GM19035 (cell line): ENCODE measurements at regions not wholly inside any gene's neighbourhood (a gene's known extent, or its start where the extent isn't known, plus 50 kb on each side); places are given as distances from the start of the nearest gene placed in this dataset.

Source experiments
- ATAC-seq: cut with Tn5 transposase; IDR thresholded peaks from one replicate; pipeline ENCODE4 v1.9.1; 2021; ENCODE audit not compliant: unreplicated experiment

- ATAC-seq, result no peak
Measured at GRCh38 chr5:86971034-86971571, 296.6 kb upstream of the RASA1 start.

- ATAC-seq, result no peak
Measured at GRCh38 chr5:86974955-86975354, 292.7 kb upstream of the RASA1 start.

GRCh38 chr5:86977190-86977589 lies 290.5 kb upstream of the RASA1 start:
- no peak for ATAC-seq

- ATAC-seq, result no peak
Measured at GRCh38 chr5:86977808-86978207, 289.9 kb upstream of the RASA1 start.

GRCh38 chr5:86979811-86980411 lies 287.8 kb upstream of the RASA1 start:
- no peak for ATAC-seq

GRCh38 chr5:86981898-86982297 lies 285.8 kb upstream of the RASA1 start:
- no peak for ATAC-seq

- no peak for ATAC-seq
Measured at GRCh38 chr5:86983208-86983607, 284.5 kb upstream of the RASA1 start.

GRCh38 chr5:86986837-86987236 lies 280.8 kb upstream of the RASA1 start:
- no peak for ATAC-seq

GRCh38 chr5:86997516-86997915 lies 270.2 kb upstream of the RASA1 start:
- no peak for ATAC-seq

GRCh38 chr5:86999951-87000350 lies 267.7 kb upstream of the RASA1 start:
- ATAC-seq, result no peak

GRCh38 chr5:87002485-87002884 lies 265.2 kb upstream of the RASA1 start:
- no peak for ATAC-seq

- ATAC-seq, result no peak
Measured at GRCh38 chr5:87004101-87004500, 263.6 kb upstream of the RASA1 start.

GRCh38 chr5:87007737-87008136 lies 259.9 kb upstream of the RASA1 start:
- no peak for ATAC-seq

GRCh38 chr5:87008751-87009560 lies 258.7 kb upstream of the RASA1 start:
- ATAC-seq, result no peak

GRCh38 chr5:87010736-87011135 lies 256.9 kb upstream of the RASA1 start:
- ATAC-seq, result no peak

GRCh38 chr5:87015901-87016300 lies 251.8 kb upstream of the RASA1 start:
- no peak for ATAC-seq

GRCh38 chr5:87020099-87020934 lies 247.4 kb upstream of the RASA1 start:
- peak; percentile 96 for ATAC-seq

GRCh38 chr5:87022415-87022814 lies 245.3 kb upstream of the RASA1 start:
- no peak for ATAC-seq

- ATAC-seq, result no peak
Measured at GRCh38 chr5:87027570-87027969, 240.1 kb upstream of the RASA1 start.

GRCh38 chr5:87029951-87030350 lies 237.7 kb upstream of the RASA1 start:
- ATAC-seq, result no peak

- no peak for ATAC-seq
Measured at GRCh38 chr5:87030699-87031098, 237.0 kb upstream of the RASA1 start.

GRCh38 chr5:87034557-87034956 lies 233.1 kb upstream of the RASA1 start:
- no peak for ATAC-seq
